ENCODE measurements at regions not wholly inside any gene's neighbourhood (a gene's known extent, or its start where the extent isn't known, plus 50 kb on each side); places are given as distances from the start of the nearest gene placed in this dataset.
"Not testable (repeated sequence)": the region's sequence is repeated elsewhere in the genome, so short reads cannot be mapped to it uniquely, and the experiment has no call there.

GRCh38 chr17:63189082-63189481 lies 223.0 kb downstream of the TANC2 start:
- DNase-seq: no peak

DNA sequence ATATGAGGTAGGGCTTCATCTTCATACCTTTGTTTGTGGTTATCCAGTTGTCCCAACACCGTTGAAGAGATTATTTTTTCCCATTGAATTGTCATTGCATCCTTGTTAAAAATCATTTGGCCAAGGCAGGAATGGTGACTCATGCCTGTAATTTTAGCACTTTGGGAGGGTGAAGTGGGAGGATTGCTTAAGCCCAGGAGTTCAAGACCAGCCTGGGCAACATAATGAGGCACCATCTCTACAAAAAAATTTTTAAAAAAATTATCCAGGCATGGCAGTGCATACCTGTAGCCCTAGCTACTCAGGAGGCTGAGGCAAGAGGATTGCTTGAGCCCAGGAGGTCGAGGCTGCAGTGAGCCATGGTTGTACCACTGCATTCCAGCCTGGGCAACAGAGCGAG lies 223.9 kb downstream of the TANC2 start:
- DNase-seq: no peak

GRCh38 chr17:63190821-63191370 lies 224.9 kb downstream of the TANC2 start:
- no peak for DNase-seq

DNA sequence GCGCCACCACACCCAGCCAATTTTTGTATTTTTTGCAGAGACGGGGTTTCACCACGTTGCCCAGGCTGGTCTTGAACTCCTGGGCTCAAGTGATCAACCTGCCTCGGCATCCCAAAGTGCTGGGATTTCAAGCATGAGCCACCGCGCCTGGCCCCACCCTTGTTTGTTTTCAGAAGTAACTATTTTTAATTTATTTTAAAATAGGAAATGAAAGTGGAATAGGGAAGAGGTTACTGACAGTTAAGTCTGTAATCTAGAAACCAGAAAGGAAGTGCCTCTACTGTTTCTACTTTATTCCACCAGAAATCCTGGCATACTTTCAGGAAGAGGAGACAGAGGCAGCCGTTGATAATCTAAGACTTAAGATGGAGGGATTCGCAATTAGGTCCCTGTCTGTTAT lies 225.6 kb downstream of the TANC2 start:
- DNase-seq: no peak

DNA sequence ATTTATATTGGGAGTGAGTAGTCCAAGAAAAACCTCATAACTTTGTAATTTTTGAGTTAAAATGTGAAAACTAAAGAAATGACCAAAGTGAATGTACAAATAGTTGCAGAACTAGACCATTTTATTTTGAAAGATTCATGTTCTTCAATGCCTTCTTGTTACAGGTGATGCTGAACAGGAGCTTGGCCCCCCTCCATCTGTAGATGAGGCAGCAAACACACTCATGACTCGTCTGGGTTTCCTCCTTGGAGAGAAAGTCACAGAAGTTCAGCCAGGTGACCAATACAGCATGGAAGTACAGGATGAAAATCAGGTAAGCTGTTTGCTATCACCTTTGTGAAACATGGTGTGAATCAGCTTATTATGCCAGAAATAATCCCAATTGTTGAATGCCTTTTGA lies 227.8 kb downstream of the TANC2 start:
- DNase-seq: no peak

DNA sequence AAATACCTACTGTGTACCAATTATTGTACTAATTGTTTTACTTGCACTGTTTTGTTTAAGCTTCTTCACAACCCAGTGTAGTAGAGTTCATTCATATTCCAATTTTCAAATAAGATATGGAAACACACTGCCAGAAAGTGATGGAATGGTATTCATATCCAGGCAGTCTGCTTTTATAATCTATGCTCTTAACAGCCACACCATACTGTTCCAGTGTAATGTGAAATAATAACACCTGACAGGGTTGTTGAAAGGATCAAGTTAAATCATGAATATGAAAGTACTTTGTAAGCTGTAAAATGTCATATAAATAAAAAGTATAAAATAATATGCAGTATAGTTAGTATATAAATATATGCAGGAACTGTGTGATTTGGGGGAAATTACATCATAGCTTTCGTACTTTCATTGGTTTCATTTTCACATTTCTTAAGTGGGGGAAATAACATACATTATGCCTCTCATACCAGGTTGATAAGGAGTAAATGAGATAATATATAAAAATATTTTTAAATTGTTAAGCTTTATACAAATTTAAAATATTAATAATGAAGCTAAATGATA lies 230.8 kb downstream of the TANC2 start:
- DNase-seq: peak; percentile 15

DNA sequence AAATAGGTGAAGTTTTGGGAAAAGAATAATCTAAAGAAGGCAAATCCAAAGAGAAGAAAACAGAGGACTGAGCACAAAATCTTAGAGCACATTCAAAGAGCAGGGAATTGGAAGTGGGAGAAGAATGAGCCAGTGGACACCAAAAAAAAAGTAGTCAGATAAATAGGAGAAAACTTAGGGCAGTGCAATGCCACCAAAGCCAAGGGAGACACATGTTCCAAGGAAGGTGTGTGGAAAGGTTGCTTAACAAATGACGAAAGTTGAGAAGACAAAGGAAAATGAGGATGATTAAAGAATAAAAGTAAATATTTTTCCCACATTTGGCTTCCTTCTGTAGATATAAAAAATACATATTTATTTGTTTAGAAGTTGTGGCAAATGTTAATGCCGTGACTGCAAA lies 237.6 kb downstream of the TANC2 start:
- DNase-seq: no peak

GRCh38 chr17:63221939-63222338 lies 224.2 kb downstream of the CYB561 start:
- no peak for DNase-seq

GRCh38 chr17:63222655-63223054 lies 223.5 kb downstream of the CYB561 start:
- no peak for DNase-seq

- DNase-seq: no peak
These were observed 222.7 kb downstream of the CYB561 start for GRCh38 chr17:63223212-63223911.

DNA sequence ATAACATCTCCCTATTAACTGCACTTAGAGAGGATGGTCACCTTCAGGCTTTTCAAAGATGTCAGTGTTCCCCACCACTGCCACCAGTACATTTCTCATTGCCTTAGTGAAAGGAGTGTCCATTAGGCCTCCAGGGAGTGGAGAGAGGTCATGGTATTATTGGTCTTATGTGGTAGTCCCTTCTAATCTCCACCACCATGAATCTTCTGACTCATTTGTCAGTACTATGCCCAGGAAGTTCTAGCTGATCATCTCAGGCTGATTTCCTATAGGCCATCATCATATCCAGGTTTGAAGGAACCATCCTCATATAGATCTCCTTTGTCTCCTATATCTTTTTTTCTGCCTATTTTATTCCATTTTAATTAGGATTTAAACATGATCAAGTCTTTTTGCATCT lies 221.5 kb downstream of the CYB561 start:
- no peak for DNase-seq

DNA sequence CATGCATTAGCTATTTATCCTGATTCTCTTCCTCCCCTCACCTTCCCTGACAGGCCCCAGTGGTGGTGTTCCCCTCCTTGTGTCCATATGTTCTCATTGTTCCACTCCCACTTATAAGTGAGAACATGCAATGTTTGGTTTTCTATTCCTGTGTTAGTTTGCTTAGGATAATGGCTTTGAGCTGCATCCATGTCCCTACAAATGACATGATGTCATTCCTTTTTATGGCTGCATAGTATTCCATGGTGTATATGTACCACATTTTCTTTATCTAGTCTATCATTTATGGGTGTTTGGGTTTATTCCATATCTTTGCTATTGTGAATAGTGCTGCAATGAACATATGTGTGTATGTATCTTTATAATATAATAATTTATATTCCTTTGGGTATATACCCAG lies 219.4 kb downstream of the CYB561 start:
- DNase-seq: not testable (repeated sequence)

DNA sequence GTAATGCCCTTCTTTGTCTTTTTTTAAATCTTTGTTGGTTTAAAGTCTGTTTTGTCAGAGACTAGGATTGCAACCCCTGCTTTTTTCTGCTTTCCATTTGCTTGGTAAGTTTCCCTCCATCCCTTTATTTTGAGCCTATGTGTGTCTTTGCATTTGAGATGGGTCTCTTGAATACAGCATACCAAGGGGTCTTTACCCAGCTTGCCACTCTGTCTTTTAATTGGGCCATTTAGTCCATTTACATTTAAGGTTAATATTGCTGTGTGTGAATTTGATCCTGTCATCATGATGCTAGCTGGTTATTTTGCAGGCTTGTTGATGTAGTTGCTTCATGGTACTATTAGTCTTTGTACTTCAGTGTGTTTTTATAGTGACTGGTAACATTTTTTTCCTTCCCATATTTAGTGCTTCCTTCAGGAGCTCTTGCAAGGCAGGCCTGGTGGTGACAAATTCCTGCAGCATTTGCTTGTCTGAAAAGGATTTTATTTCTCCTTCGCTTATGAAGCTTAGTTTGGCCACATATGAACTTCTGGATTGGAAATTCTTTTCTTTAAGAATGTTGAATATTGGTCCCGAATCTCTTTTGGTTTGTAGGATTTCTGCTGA lies 215.0 kb downstream of the CYB561 start:
- not testable (repeated sequence) for DNase-seq

GRCh38 chr17:63232565-63233310 lies 213.4 kb downstream of the CYB561 start:
- no peak for DNase-seq

DNA sequence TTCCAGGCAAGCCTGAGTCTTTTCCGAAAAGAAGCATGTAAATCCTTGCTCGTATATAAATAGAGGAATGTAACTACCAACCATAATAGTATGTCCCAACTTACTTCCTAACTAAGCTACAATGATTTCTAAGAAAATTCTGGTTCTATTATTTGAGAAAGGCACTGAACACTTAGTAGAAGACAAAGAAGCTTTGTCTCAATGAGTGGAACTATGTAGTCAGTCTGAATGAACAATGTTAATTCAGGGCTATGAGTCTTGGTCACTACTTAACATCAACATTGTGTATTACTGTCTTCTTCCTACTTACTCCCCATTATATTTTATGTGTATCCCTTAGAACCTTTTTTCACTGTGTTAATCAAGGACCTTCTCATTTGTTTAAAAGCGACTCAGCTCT lies 206.0 kb downstream of the CYB561 start:
- DNase-seq: no peak

- no peak for DNase-seq
These were observed 199.8 kb downstream of the CYB561 start for GRCh38 chr17:63246344-63246743.

DNA sequence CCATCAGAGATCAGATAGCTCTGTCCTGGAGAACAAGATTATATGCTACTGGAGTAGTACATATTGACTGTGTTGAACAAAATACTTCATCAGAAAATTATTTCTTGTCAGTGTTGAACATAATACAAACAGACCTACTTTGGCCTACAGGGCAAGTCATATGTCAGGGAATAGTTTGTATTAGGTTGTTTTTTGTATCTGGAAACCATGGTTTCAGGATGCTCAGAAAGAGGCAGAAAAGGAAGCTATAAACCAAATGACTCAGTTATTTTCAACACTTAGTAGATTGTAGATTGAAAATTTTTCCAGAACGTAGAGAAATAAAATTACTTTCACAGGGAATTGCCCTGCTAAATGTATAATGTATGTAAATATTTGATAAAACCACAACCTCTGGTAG lies 198.4 kb downstream of the CYB561 start:
- DNase-seq: no peak

GRCh38 chr17:63249256-63250004 lies 196.7 kb downstream of the CYB561 start:
- DNase-seq: no peak

DNA sequence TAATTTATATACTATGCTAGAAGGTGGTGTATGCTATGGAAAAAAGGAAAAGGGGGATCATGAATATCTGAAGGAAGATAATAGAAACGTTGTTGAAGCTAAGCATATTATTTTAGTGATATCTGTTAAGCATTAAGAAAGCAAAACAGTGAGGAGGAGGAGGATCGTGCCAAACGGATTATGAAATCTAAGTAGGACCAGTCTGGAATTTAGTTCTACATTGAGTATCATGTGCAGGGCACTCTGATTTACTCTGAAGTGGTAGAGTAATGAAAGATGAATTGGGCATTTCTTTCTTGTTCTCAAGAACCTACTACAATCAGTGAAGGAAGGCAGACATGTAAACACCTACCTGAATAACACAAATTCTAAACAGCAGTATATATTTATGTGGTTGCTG lies 195.3 kb downstream of the CYB561 start:
- no peak for DNase-seq

DNA sequence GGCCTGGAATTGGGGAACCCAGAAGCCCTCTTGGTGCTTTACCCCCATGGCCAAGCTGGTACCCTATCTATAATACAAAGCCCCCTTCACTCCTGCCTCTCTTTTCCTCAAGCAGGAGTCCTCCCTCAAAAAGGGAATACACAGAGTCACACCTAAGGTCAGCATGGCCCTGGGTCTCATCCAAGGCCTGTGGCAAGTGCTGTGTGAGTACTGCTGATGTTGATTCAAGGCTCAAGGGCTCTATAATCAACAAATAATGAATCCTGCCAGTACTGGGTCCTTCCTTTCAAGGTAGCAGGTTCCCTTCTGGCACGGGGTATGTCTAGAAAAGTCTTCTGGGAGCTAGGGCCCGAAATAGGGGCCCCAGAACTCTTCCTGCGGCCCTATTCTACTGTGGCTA lies 187.3 kb downstream of the CYB561 start:
- DNase-seq: no peak

DNA sequence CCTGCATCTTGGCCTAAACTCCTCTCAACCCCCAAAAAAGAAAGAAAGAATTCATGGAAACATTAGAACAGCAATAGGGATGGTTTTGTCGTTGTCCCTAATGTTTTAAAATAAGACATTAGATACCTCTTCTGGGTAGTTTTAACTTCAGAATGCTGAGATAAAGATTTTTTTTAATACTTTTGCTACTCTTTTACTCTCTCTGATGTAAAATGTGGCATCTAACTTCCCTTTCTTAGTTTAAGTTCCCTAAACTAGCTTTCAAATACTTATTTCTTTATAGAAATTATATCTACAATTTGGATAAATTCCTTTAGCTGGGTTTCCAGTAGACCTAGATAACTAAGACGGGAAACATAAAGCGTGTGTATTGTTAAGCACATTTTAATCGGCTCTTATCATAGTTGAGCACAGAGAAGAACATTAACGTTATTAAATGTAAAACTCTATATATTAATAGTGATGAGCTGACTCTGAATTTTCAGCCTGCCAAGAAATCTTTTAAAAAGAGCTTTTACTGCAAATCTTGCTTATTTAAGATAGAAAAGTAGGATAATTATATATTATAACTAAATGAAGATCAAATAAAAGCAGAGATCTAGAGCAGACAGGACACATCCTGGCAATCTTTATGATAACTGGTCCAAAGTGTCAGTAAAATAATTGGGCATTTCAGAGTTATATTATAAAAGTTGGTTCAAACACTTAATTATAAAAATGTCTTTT lies 183.2 kb downstream of the CYB561 start:
- no peak for DNase-seq

DNA sequence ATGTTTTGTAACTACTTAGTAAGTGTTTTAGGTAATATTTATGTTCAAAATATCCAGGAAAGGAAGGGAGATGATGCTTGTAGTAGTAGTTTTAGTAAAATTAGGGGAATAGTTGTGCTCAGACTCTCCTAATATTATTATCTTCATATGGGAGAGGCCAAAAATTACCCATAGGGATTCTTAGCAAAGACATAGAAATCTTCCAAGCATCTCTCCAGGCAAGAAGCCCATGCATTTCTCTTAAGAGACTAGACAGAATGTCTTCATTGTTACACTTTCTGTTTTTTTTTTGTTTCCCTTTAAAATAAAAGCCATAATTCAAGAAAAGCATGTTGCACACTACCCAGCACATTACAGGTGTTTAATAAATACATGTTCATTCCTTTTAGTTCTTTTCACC lies 180.6 kb downstream of the CYB561 start:
- no peak for DNase-seq

Data from CD4-positive, alpha-beta T cell treated with Interleukin-17A for 1 hour (primary cell).